ENCODE measurements at regions not wholly inside any gene's neighbourhood (a gene's known extent, or its start where the extent isn't known, plus 50 kb on each side); places are given as distances from the start of the nearest gene placed in this dataset.

DNA sequence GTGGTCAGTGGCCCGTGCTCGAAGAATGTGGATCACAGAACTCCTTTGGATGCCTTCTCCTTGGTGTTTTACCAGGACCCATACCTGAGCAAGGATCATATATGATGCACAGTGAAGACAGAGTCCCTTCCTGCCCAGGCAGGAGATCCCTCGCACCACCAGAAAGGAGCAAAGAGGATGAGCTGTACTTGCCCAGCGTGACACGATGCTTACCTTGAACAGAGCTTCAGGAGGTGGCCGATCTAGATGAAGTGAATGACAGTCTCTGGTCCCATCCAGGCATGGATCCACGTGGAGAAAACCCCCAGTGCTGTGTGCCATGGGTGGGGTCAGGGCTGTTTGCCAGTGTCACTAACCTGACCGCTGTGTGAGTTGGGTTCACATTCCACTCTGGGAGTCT is 455.4 kb downstream of the GADD45G start:
- TF ChIP-seq GATA3 (IDR thresholded peaks at IDR 0.05; ENCODE audit: low read depth, low read length) (no peak), GATA2 (IDR thresholded peaks at IDR 0.05; ENCODE audit: low read depth, low read length) (no peak)

DNA sequence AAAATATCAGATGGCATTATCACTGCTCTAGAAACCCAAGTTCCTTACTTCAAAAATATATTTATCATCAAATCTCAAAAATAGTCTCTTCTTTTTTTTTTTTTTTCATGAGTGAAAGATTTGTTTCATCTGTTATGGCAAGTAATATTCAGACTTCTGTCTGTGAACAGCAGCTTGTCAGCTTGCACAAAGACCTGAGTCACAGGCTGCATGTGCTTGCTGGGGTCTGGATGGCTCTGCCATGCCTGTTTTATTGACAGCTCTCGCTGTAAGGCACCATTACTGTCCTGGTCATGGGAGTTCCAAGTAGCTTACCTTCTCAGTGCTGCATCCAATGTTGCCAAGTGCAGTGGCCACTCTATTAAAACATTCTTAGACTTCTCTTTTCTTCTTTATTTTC is 456.4 kb downstream of the GADD45G start:
- TF ChIP-seq GATA3 (IDR thresholded peaks at IDR 0.05; ENCODE audit: low read depth, low read length) (no peak), GATA2 (IDR thresholded peaks at IDR 0.05; ENCODE audit: low read depth, low read length) (no peak)

DNA sequence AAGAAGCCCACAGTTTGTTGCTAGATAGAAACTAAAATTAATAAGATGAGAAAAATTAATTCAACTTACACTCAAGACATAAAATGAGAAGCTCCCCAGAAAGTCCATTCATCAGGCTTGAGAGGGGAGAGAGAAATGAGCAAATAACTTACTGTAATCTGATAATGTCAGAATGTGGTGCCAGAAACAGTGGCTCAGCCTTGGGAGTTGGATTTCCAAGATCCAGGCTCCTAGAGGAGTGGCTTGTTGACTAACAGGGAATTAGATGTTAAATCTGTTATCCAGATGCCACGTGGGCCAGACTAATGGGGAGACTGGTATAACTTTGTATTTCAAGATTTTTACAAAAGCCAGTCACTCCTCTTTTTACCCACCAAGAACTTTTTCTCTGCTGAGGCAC is 458.2 kb downstream of the GADD45G start:
- TF ChIP-seq GATA2 (IDR thresholded peaks at IDR 0.05; ENCODE audit: low read depth, low read length) = no peak
- no peak for TF ChIP-seq GATA3 (IDR thresholded peaks at IDR 0.05; ENCODE audit: low read depth, low read length)

DNA sequence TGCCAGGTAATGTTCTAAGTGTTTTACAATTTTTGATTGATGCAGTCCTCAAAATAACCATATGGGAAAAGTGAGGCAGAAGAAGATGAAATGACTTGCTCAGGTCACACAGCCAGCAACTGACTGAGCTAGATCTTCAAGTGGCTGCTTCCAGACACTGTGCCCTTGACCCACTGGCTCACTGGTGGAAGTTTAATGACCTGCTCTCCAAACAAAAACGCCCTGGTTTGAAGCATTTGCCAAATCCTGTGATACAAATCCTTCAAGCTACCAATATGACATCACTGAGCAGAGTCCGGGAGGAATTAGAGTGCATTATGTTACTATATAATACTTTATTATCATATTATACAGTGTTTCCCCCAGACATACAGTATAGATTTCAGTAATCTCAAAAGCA is 459.4 kb downstream of the GADD45G start:
- TF ChIP-seq GATA3 (IDR thresholded peaks at IDR 0.05; ENCODE audit: low read depth, low read length) = no peak
- TF ChIP-seq GATA2 (IDR thresholded peaks at IDR 0.05; ENCODE audit: low read depth, low read length) = no peak

DNA sequence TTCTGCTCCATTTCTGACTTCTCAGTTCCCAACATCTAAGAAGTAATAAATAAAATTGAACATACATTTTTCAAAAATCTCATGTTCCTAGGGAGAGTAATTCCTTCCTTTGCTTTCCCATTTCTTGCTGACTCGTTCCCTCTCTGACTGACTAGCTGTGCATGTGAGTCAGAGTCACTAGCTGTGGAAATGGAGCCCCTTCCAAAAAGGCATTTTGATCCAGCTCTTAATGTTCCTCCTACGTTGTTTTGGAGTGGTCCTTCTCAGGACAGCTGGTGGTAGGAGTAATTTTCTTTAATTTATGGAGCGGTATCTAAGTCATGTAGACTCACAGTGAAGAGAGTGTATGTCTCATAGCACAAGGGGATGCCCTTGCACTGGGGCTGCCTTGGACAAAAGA is 460.2 kb downstream of the GADD45G start:
- TF ChIP-seq GATA2 (IDR thresholded peaks at IDR 0.05; ENCODE audit: low read depth, low read length) (no peak), GATA3 (IDR thresholded peaks at IDR 0.05; ENCODE audit: low read depth, low read length) (no peak)

DNA sequence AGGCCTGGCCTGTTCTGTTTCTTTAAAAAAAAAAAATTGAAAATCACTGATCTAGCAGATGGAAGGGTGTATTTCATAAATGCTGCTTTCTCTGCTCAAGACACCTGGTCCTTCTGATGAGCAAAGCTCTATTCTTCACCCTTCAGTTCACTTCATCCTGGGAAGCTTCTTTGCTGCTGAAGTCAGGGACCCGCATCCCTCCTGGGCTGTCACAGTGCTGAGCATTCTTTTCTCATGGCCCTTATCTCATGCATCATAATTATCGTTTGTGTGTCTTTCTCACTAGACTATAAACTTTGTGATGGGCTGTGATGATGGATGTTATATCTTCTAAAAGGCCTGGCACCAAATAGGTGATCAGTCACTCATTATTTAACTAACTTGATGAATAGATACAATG is 461.0 kb downstream of the GADD45G start:
- TF ChIP-seq GATA3 (IDR thresholded peaks at IDR 0.05; ENCODE audit: low read depth, low read length) (no peak), GATA2 (IDR thresholded peaks at IDR 0.05; ENCODE audit: low read depth, low read length) (no peak)

DNA sequence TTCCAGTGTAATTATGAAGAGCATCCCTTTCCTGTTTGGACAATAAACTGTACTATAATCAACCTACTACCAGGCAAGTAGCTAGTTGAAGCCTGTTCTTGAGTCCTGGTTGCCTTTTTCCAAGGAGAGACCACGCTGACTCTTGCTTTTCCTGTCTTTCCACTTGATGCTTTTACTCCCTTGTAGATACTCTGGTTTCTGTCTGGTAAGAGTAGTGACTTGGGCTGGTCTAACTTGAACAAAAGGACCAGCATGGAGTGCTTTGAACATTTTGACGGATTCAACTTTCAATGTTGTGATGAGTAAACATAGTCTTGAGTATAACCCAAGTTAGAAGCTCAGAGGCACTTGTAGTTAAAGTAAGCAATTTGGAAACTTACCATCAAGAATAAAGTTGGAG is 464.3 kb downstream of the GADD45G start:
- TF ChIP-seq GATA3 (IDR thresholded peaks at IDR 0.05; ENCODE audit: low read depth, low read length) (no peak), GATA2 (IDR thresholded peaks at IDR 0.05; ENCODE audit: low read depth, low read length) (no peak)

DNA sequence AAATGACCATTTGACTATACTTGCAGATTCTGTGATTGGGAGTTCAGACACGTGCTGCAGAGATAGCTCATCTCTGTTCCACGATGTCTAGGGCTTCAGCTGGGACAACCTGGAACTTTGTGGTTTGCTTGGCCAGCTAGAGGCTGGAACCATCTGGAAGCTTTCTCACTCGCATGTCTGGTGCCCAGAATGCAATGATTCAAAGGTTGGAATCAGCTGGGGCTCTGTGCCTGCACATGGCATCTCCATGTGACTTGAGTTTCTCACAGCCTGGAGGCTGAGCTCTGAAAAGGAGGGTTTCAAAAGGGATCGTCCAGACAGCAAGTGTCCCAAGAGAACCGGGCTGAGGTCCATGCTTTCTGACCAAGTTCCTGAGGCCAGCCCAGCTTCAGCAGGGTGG is 465.2 kb downstream of the GADD45G start:
- TF ChIP-seq GATA3 (IDR thresholded peaks at IDR 0.05; ENCODE audit: low read depth, low read length) (no peak), GATA2 (IDR thresholded peaks at IDR 0.05; ENCODE audit: low read depth, low read length) (no peak)

DNA sequence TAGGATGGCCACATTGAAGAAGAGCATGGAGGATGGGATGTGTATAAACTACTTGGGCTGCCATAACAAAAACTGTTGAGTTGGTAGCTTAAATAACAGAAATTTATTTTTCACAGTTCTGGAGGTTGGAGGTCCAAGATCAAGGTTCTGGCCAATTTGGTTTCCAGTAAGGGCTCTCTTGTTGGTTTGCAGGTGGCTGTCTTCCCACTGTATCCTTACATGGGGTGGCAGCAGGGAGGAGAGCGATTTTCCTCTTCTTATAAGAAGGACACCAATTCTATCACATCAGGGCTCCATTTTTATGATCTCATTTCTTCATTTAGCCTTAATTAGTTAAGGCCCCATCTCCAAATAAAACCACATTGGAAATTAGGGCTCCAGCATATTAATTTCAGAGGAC is 465.7 kb downstream of the GADD45G start:
- TF ChIP-seq GATA2 (IDR thresholded peaks at IDR 0.05; ENCODE audit: low read depth, low read length) (no peak), GATA3 (IDR thresholded peaks at IDR 0.05; ENCODE audit: low read depth, low read length) (no peak)

DNA sequence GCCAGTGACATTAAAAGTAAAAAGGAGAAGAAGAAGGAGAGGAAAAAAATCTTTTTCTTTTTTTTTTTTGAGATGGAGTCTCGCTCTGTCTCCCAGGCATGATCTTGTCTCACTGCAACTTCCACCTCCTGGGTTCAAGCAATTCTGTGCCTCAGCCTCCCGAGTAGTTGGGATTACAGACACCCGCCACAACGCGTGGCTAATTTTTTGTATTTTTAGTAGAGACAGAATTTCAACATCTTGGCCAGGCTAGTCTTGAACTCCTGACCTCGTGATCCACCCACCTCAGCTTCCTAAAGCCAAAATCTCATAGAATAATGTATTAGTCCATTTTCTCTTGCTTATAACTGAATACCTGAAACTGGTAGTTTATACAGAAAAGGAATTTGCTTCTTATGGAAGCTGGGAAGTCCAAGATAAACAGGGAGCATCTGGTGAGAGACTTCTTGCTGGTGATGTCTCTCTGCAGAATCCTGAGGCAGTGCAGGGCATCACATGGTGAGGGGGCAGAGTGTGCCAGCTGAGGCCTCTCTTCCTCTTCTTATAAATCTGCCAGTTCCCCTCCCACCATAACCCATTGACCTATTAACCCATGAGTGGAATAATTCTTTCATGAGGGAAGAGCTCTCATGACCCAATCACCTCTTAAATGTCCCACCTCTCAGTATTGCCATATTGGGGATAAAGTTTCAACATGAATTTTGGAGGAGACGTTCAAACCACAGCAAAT is 466.3 kb downstream of the GADD45G start:
- no peak for TF ChIP-seq GATA2 (IDR thresholded peaks at IDR 0.05; ENCODE audit: low read depth, low read length)
- TF ChIP-seq GATA3 (IDR thresholded peaks at IDR 0.05; ENCODE audit: low read depth, low read length) = no peak

DNA sequence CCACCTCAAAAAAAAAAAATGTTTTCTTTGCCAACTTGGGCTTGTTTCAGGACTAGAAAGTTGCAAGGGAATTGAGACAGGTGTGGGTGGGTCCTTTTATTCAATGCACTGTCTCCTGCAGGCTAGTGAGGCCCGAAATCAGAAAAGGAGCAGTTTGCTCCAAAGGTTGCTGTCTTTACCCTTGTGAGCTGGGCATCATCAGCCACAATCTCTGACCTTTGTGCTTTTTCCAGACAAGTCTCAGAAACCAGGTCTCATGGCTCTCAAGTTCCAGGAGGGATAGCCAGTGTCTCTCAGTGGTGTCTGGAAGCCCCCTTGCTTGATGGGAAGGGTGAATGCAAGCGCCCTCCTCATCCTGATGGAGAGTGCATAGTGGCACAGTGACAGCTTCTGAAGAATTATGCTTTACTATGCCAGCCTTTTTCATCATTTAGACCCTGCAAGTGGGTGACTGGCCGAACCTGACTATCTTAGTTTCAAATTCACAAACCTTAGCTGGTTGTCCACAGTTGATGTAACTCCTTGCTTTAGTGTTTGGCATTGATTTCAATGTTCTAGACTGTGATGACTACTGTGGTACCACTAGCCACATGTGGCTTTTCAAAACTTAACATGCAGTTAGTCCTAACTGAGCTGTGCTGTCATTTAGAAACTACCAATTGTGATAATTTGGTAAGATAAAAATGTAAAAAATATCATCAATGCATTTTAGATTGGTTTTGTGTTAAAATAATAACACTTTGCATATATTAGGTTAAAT is 468.6 kb downstream of the GADD45G start:
- TF ChIP-seq GATA2 (IDR thresholded peaks at IDR 0.05; ENCODE audit: low read depth, low read length) (no peak), GATA3 (IDR thresholded peaks at IDR 0.05; ENCODE audit: low read depth, low read length) (no peak)

DNA sequence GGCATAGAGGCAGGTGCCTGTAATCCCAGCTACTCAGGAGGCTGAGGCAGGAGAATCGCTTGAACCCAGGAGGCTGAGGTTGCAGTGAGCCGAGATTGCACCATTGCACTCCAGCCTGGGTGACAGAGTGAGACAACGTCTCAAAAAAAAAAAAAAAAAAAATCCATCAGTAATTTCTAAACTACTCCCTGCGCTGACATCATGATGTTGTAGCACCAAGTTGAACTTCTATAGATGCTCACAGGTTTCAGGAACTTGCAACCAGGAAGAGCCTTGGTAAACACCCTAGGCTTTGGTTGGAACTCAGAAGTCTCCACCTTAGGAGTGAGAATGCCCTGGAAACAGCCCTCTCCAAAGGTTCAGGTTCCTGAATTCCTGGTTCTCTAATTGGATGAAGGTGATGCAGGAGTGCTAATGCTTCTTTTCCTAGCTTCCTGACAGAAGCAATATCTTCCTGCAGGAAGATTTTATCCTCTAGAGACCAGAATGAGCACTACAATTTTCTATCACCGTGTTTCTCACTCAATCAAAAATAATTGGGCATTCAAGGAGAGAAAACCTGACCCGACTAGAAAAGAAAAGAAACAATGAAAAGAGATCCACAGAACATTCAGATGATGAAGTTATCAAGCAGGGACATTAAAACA is 469.6 kb downstream of the GADD45G start:
- TF ChIP-seq GATA2 (IDR thresholded peaks at IDR 0.05; ENCODE audit: low read depth, low read length) = no peak
- TF ChIP-seq GATA3 (IDR thresholded peaks at IDR 0.05; ENCODE audit: low read depth, low read length) = no peak

DNA sequence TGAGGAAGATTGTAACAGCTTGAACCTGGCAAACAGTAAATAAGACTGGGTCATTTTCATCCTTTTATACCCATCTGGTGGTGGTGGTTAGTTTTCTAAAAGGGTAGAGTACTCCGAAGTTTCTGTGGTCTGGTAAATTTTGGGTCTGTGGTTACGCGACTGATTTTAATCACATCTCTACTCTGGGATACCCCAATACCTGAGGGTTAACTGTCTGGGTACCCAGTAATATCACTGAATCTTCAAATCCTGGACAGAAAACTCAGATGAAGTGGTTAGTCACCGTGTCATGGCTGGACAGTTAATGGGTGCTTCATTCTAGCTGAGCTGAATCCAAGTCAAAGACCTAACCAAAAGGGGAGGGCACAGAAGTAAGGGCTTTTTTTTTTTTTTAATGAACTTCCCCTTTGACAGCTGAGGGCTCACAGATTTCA is 474.2 kb downstream of the GADD45G start:
- TF ChIP-seq GATA3 (IDR thresholded peaks at IDR 0.05; ENCODE audit: low read depth, low read length) (no peak), GATA2 (IDR thresholded peaks at IDR 0.05; ENCODE audit: low read depth, low read length) (no peak)

DNA sequence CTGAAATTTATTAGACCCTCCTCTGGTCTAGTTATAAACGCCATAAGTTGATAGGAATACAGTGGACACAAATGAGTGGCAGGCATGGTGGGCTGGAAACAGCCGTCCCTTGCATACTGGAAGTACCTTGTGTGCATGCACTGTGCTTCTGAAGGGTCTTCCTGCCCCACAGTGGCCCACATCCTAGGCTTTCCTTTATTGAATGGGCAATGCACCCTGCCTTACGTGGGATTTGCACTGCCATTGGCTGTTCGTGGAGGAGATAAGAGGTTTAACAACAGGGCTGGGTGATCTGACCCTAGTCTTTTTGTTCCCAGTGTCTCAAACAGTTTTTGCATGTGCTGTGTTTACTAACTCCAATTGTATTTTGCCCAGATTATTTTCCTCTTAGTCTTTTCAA is 480.8 kb downstream of the GADD45G start:
- no peak for TF ChIP-seq GATA3 (IDR thresholded peaks at IDR 0.05; ENCODE audit: low read depth, low read length)
- no peak for TF ChIP-seq GATA2 (IDR thresholded peaks at IDR 0.05; ENCODE audit: low read depth, low read length)

DNA sequence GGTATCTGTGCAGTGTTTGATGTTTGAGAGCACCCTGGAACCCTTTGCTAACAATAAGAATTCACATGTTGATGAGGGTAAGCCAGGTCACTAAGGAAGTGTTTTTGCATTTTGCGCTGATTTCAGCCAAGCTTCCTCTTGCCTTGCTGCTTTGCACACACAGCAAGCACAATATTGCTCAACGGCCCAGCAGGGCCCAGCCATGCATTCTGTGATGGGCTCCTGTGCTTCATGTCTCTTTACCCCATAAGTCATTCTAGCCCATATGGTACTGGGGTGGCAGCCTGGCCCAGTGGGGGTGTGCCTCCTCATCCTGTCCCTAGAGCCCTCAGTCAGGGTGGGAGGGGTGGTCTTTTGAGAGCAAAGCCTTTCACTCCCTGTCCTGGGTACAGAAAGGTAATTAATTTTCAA is 481.3 kb downstream of the GADD45G start:
- no peak for TF ChIP-seq GATA3 (IDR thresholded peaks at IDR 0.05; ENCODE audit: low read depth, low read length)
- no peak for TF ChIP-seq GATA2 (IDR thresholded peaks at IDR 0.05; ENCODE audit: low read depth, low read length)

Measured in SH-SY5Y (cell line).